Kidney (tissue), 13 donors: ENCODE measurements at regions not wholly inside any gene's neighbourhood (a gene's known extent, or its start where the extent isn't known, plus 50 kb on each side); places are given as distances from the start of the nearest gene placed in this dataset.

Experiments used
- DNase-seq, 5 donors: peaks; one replicate each; pipeline ENCODE4 v3.0.0-alpha.2; 2013 to 2020
- FAIRE-seq: peaks from 2 replicates; lab custom pipeline; 2012; peaks lifted over from hg19 to GRCh38; lab: Jason Lieb, UNC
- H3K27ac ChIP-seq, 2 donors: one replicate each; pipeline ENCODE4 v1.7.0; 2013; ENCODE audit warnings: low read depth in 2 of 2, low read length in 2 of 2, inconsistent platforms in 1 of 2
- H3K27me3 ChIP-seq: one replicate; pipeline ENCODE4 v1.7.1; 2013; ENCODE audit warnings: low read length, inconsistent platforms; ENCODE audit not compliant: control insufficient read depth, insufficient read depth
- H3K36me3 ChIP-seq, 3 donors: one replicate each; pipeline versions ENCODE4 v1.7.0 to v1.7.1; 2013; ENCODE audit warnings: low read length in 3 of 3, control low read depth in 1 of 3, inconsistent platforms in 1 of 3; ENCODE audit not compliant: insufficient read depth in 3 of 3, control insufficient read depth in 2 of 3
- H3K4me1 ChIP-seq, 3 donors: one replicate each; pipeline versions ENCODE4 v1.7.0 to v1.7.1; 2013; ENCODE audit warnings: low read length in 3 of 3, inconsistent platforms in 1 of 3, low read depth in 1 of 3; ENCODE audit not compliant: control insufficient read depth in 2 of 3, insufficient read depth in 2 of 3
- H3K4me3 ChIP-seq, 3 donors: one replicate each; pipeline versions ENCODE4 v1.7.0 to v1.8.1; 2013; ENCODE audit warnings: low read length in 3 of 3, control low read depth in 1 of 3, inconsistent platforms in 1 of 3
- H3K9ac ChIP-seq, 3 donors: one replicate each; pipeline versions ENCODE4 v1.7.0 to v1.7.1; 2013; ENCODE audit warnings: low read length in 3 of 3, control low read depth in 1 of 3, inconsistent platforms in 1 of 3
- H3K9me3 ChIP-seq, 3 donors: one replicate each; pipeline versions ENCODE4 v1.7.0 to v1.7.1; 2013; ENCODE audit warnings: low read length in 3 of 3, control low read depth in 1 of 3, inconsistent platforms in 1 of 3; ENCODE audit not compliant: control insufficient read depth in 2 of 3, insufficient read depth in 1 of 3
- intact Hi-C: fragments of 100-400 bp; cut with DNase I; formaldehyde crosslinking; loops from one replicate; pipeline ENCODE4 v1.11.1; 2022
- TF ChIP-seq, protein P1 (sequence below): IDR thresholded peaks from 3 replicates; pipeline ENCODE4 v1.5.1; 2012; ENCODE audit warnings: mild to moderate bottlenecking, moderate library complexity, borderline replicate concordance; ENCODE audit not compliant: insufficient read depth; ENCODE audit errors: extremely low read depth
- donor health status: control.
- donor health status: control.
- donor health status: control.
- donor health status: control.
- donor health status: control.
- donor health status: DM: yes; HTN: yes; CAD: no.
- donor health status: Normal renal cell carcinoma (clear cell type).

DNA sequence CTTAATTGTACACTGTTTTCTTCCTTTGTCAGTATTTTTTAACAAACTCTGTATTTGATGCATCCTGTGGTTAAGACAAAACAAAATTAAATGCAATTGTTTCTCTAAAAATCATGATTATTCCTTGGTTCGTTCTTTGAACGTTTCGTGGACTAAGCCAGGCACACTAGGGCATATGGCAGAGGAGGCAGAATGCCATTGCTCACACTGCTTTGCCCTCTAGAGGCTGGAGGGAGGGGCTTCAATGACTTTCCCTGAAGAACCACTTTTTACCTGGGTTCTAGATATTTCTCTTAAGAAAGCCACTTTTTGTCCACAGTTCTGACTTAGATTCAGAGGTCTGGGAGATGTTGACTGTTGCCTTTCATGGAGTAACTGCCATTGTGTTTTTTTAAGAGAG, 236.2 kb upstream of the ADAMTSL1 start:
- no peaks in the 10 kb centered on the region for H3K4me1 ChIP-seq
- H3K4me3 ChIP-seq: no peak overlapping the region
- no peaks in the 10 kb centered on the region for H3K27me3 ChIP-seq
- H3K36me3 ChIP-seq: no peaks in the 10 kb centered on the region
- intact Hi-C loops: no loop called here
- FAIRE-seq (no peak), DNase-seq (no peak)
- H3K9ac ChIP-seq: no peak overlapping the region
- TF ChIP-seq, protein P1, sequence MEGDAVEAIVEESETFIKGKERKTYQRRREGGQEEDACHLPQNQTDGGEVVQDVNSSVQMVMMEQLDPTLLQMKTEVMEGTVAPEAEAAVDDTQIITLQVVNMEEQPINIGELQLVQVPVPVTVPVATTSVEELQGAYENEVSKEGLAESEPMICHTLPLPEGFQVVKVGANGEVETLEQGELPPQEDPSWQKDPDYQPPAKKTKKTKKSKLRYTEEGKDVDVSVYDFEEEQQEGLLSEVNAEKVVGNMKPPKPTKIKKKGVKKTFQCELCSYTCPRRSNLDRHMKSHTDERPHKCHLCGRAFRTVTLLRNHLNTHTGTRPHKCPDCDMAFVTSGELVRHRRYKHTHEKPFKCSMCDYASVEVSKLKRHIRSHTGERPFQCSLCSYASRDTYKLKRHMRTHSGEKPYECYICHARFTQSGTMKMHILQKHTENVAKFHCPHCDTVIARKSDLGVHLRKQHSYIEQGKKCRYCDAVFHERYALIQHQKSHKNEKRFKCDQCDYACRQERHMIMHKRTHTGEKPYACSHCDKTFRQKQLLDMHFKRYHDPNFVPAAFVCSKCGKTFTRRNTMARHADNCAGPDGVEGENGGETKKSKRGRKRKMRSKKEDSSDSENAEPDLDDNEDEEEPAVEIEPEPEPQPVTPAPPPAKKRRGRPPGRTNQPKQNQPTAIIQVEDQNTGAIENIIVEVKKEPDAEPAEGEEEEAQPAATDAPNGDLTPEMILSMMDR: no peak
- H3K9me3 ChIP-seq: no peaks in the 10 kb centered on the region
- H3K27ac ChIP-seq: no peak overlapping the region

DNA sequence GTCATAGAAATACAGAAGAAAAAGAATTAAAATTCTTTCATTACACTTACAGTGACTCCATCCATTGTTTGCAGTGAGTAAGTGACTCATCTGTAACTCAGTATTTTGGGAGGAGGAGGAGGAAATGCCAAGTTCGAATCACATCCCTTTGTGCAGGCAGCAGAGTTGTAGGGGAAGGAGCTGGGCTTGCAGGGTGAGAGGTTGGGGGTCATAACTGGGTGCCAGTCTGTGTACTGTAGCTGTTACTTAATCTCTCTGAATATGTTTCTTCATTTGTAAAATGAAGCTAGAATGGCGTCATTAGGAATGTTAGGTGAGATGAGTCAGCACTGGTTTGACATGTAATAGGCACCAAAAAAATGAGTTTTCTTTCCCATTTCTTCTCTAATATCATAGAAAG, 235.7 kb upstream of the ADAMTSL1 start:
- no peaks in the 10 kb centered on the region for H3K36me3 ChIP-seq
- intact Hi-C loops: no loop called here
- FAIRE-seq (no peak), DNase-seq (no peak)
- no peak overlapping the region for H3K27ac ChIP-seq
- no peak overlapping the region for H3K9ac ChIP-seq
- TF ChIP-seq, protein P1: no peak
- H3K27me3 ChIP-seq: no peaks in the 10 kb centered on the region
- no peak overlapping the region for H3K4me3 ChIP-seq
- H3K4me1 ChIP-seq: no peaks in the 10 kb centered on the region
- H3K9me3 ChIP-seq: no peaks in the 10 kb centered on the region

DNA sequence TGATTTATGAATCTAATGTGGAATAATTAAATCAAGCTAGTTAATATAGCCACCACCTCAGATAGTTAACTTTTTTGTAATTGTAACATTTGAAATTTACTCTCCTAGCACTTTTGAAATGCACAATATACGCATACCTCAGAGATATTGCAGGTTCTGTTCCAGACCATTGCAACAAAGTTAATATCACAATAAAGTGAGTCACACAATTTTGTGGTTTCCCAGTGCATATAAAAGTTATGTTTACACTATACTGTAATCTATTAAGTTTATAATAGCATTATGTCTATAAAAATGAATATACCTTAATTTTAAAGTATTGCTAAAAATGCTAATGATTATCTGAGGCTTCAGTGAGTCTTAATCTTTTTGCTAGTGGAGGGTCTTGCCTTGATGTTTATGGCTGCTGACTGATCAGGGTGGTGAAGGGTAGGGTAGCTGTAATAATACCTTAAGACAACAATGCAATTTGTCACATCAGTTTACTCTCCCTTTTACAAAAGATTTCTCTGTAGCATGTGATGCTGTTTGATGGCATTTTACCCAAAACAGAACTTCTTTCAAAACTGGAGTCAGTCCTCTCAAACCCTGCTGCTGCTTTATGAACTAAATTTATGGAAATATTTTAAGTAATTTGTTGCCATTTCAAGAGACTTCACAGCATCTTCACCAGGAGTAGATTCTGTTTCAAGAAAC, 235.1 kb upstream of the ADAMTSL1 start:
- intact Hi-C loops: no loop called here
- FAIRE-seq (no peak), DNase-seq (no peak)
- H3K9me3 ChIP-seq: no peaks in the 10 kb centered on the region
- H3K4me1 ChIP-seq: no peaks in the 10 kb centered on the region
- no peak overlapping the region for H3K4me3 ChIP-seq
- H3K27me3 ChIP-seq: no peaks in the 10 kb centered on the region
- no peak overlapping the region for H3K9ac ChIP-seq
- TF ChIP-seq, protein P1: no peak
- no peaks in the 10 kb centered on the region for H3K36me3 ChIP-seq
- H3K27ac ChIP-seq: no peak overlapping the region

DNA sequence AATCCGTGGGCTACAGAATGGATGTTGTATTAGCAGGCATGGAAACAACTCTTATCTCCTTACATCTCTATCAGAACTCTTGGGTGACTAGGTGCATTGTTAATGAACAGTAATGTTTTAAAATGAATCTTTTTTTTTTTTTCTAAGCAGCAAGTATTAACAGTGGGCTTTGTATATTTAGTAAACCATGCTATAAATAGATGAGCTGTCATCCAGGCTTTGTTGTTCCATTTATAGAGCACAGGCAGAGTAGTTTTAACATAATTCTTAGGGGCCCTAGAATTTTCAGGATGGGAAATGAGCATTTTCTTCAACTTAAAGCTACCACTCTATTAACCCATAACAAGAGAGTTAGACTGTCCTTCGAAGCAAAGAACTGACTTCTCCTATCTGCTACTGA, 233.7 kb upstream of the ADAMTSL1 start:
- Histone ChIP-seq H3K4me3 (no peak overlapping the region), H3K36me3 (no peaks in the 10 kb centered on the region), H3K9ac (no peak overlapping the region), H3K27ac (no peak overlapping the region), H3K4me1 (no peaks in the 10 kb centered on the region), H3K27me3 (no peaks in the 10 kb centered on the region), H3K9me3 (no peaks in the 10 kb centered on the region)
- TF ChIP-seq, protein P1: no peak
- no peak for DNase-seq
- intact Hi-C loops: no loop called here
- no peak for FAIRE-seq
